ENCODE measurements at regions not wholly inside any gene's neighbourhood (a gene's known extent, or its start where the extent isn't known, plus 50 kb on each side); places are given as distances from the start of the nearest gene placed in this dataset.

DNA sequence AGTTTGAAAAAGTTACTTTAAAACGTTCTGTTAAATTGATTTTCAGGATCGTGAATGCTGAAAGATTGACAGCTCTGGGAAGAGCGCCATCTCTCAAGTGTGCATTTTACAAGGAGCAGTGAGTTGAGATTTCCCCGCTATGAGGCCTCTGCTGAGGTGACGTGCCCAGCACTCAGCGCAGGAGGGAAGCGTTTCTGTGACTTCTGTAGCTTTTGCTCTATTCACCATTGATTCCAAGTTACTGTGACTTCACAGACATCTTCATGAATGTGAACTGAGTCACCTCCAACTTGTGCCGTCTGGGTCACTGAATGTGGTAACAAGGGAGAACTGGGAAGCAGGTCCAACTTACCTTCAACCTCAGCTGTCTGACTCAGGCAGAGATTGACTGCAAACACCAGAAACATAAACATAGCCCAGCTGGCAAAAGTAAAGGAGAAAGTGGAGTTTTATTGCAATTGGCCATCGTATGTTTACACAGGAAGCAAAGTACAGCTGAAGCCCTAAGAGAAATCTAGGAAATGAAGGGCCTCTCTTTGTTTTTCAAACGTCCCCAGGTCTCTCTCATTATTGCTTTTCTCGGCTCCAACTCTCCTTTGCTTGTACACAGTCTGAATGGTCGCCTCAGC lies 428.8 kb upstream of the CLINT1 start:
- no peak for DNase-seq

DNA sequence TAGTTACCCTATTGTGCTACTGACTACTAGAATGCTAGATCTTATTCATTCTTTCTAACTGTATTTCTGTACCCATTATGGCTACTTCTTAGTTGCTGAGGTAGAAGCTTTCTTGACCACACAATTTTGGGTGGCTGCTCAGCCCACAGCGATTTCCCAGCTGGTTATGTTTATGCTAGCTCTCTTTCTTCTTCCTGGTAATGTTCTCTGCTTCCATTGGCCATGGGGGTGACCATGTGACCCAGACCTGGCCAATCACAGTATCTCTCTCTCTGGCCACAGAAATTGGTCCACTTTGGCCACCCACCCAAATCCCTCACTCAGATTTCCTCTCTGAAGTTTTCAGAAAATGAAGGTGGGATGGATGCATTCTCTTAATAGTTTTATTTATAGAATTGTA lies 427.9 kb upstream of the CLINT1 start:
- DNase-seq, result no peak

GRCh38 chr5:158285698-158286097 lies 426.8 kb upstream of the CLINT1 start:
- no peak for DNase-seq

DNA sequence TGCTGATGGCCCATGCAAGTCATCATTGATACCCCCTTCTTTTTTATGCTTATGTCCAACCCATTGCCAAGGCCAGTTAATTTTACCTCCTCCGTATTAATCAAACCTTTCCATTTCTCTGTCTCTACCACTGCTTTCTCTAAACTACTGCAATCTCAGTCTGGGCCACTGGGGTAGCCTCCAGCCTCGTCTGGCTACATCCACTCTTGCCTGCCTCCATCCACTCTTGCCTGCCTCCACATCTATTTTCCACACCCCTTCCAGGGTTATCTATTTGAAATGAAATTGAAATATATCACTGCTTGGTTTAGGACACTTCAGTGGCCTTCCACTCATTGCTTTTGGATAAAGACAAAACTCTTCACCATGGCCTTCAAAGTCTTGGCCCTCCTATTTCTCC lies 425.3 kb upstream of the CLINT1 start:
- DNase-seq, result no peak

GRCh38 chr5:158283397-158283796 lies 424.5 kb upstream of the CLINT1 start:
- DNase-seq, result no peak

DNA sequence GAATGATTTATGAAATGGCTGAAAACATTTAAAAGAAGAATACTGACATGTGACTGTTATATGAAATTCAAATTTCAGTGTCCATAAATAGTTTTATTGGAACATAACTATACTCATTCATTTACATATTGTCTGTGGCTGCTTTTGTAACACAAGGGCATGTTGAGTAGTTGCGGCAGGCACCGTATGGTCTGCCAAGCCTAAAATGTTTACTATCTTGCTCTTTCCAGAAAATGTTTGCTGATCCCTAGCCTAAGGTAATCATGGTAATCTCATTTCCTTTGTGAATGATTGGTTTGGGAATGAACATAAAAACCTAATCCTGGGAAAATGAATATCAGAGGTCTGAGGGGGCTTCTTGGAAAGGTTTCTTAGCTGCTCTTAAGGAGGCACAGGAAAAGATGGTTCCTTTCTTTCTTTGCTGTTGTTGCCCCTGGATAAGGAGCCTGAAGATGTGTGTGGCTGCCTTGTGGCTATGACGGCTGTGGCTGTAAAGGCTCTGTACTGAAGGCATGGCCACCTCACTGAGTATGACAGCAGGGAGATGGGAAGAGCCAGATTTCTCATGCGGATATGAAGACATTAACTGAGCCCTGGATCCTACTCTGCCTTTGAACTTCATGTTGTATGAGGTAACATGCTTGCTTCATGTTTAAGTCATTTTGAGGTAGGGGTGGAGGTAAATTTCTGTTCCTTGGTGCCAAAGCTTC lies 419.4 kb upstream of the CLINT1 start:
- no peak for DNase-seq

- no peak for DNase-seq
Observed at GRCh38 chr5:158277276-158277675, 418.3 kb upstream of the CLINT1 start.

- no peak for DNase-seq
Observed at GRCh38 chr5:158276692-158277091, 417.7 kb upstream of the CLINT1 start.

DNA sequence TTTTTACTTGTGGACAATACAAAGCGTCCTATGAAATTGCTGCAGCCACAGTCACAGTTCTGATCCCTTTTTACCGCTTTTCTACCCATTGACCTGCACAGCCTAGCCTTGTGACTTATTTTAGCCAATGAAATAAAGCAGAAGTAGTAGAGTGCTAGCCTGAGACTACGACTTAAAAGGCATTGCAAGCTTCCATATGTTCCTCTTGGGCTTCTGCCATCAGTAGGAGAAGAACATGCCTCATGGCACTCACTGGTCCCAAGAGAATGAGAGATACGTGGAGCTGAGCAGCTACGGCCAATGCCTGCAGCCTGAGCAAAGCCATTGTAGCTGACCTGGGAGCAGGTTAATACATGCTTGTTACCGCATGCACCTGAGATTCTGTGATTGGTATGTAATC lies 416.6 kb upstream of the CLINT1 start:
- no peak for DNase-seq

- no peak for DNase-seq
Observed at GRCh38 chr5:158273035-158273434, 414.1 kb upstream of the CLINT1 start.

DNA sequence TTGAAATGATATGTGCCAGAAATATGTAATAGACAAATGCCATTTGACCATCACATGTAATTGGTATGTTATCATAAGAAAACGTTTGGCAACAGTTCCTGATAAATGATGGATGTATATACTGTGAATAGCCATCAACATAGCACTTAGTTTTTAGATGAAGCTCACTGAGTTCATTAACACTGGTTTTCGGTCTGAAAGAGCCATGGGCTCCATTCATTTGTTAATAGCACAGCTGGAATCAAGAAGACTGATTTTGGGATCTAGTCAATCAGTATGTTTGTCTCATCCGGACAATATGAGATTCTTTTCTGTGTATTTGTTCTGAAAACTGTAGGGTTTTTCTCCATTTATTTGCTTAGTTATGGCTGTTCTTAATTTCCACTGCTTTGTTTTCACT lies 413.5 kb upstream of the CLINT1 start:
- no peak for DNase-seq

GRCh38 chr5:158270996-158271554 lies 412.1 kb upstream of the CLINT1 start:
- no peak for DNase-seq

DNA sequence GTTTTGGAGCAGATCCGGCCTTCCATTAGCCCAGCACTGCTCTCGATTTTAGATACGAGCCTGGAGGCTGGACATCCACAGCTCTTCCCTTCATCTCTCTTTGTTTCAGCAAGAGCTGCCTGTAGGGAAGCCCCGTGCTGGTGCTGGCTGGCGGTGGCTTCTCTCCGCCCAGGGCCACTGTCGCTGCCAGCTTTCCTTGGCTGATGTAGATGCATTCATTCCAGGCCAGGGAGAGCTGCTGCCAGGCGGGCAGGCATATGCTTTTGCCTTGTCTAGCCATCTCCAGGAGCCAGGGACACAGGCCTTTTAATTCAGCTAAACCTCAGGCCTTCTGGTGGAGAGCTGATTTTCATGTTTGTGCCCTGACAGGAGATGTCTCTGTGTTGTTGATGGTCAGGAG lies 409.3 kb upstream of the CLINT1 start:
- no peak for DNase-seq

- no peak for DNase-seq
Observed at GRCh38 chr5:158267228-158267627, 408.3 kb upstream of the CLINT1 start.

DNA sequence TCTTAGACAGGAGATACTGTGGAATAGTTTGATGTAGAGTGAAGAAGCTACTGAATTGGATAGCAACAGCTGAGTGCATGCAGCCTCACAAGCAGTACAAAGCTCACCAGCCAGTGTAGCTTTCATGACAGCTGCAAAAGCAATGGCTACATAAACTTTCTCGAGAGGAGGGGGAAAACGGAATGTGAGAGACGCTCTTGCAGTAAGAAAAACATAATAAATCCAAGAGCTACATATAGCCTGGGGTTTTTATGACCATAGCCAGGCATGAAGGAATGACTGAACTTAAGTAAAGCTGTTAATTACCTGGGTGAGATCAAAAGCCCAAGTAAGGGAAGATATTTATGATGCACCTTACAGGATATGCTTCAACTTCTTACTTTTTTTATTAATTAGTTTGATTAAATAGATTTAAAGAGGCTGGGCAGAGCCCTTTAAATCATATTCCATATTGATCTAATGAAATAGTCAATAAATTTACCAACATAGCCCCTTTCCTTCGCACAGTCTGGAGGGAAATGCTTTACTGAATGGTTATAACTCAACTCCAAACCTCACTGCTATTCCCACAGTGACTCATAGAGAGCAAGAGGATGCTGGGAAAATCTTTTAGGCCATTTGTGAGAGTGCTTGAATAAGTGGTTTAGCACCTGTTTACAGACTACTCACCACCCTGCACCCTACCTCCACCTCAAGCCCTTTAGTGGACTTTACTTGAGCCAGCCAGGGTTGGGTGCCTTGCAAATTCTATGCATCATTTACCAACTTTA lies 407.2 kb upstream of the CLINT1 start:
- DNase-seq, result no peak

DNA sequence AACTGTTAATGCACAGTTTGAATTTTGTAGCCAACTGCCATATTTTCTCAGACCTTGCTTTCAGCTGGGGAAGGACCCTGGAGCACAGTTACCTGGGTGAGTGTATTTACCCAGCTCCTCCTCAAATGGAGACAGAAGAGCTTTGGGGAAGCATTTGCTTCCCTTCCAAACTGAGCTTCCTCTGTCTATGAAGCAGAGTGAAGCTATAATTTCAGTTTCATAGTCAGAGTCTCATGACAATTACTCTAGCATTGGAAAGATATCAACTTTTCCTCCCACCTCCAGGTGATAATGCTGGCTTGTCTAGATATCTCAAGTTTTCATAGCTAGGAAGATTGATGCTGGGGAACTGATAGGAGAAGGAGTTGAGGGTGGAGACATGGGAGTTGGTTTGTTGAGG lies 406.4 kb upstream of the CLINT1 start:
- DNase-seq, result no peak

- no peak for DNase-seq
Observed at GRCh38 chr5:158264264-158264663, 405.3 kb upstream of the CLINT1 start.

DNA sequence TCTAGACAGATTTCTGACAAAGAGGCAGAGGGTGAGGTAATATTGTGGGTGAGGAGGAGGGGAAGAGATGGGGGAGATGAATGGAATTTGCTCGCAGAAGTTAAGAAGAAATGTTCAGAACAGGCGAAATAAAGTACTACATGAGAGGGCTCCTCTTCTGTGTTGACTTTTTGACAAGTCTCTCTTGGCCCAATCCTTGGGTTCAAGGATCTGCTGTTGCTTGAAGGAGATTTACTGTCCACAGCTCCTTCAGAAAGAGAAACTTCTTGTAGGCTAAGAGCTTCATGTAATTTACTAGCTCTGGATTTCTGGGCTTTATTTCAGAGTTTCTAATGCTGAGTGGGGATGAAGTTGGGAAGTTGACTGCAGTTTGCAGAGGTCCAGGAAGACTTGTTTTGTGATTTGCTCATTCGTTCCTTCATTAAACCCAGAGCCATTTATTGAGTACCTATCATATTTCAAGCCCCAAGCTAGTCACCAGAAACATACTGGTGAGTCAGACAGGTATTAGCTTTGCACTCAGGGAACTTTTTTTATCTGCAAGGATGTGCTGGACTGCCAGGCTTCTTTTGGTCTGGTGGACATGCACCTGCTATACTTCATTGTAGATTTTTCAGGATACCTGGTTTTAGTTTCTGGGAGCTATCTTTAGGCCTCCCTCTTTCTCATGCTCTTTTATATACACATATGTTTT lies 402.9 kb upstream of the CLINT1 start:
- DNase-seq, result no peak

- no peak for DNase-seq
Observed at GRCh38 chr5:158256096-158256495, 397.2 kb upstream of the CLINT1 start.

DNA sequence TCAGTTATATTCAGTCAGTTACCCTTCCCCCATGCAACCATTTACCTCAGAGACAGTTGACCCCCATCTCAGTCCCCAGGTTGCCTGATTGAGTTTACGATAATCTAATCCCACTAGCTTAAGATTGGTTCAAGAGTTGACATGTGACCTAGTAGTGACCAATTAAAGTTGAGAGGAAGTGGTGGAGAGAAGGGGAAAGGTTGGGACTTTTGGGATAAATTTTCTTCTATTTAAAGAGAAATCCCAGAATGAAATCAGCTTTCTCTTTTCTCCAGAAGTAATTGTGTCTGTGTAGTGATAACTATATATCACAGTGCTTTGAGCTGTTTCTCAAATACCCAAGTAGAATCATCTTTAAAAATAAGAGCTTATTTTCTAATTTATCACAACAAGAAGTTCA lies 396.7 kb upstream of the CLINT1 start:
- DNase-seq, result no peak

- DNase-seq, result no peak
Observed at GRCh38 chr5:158246661-158247060, 387.7 kb upstream of the CLINT1 start.

DNA sequence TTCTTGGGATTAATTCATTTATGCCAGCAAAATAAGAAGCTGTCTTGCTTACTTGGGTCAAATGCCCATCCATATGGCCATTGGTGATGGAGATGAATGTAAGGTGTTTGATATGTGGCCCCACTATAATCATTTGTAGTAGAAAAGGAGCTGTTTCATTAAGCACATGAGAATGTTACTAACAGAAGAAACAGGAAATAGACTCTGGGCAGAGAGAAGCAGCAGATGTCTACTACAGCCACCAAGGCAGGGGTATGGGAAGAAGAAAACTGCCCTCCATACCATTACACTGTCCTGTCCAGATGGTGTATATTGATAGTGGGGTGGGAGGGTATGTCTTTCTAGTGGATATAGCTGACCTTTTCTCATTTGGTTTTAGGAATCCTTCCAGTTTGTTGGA lies 386.6 kb upstream of the CLINT1 start:
- no peak for DNase-seq

GRCh38 chr5:158244882-158245281 lies 385.9 kb upstream of the CLINT1 start:
- no peak for DNase-seq

Data from NCI-H226 (cell line).